KOPT-K1 (cell line): ENCODE measurements at regions not wholly inside any gene's neighbourhood (a gene's known extent, or its start where the extent isn't known, plus 50 kb on each side); places are given as distances from the start of the nearest gene placed in this dataset.

Source experiments
- H3K27ac ChIP-seq: fragments of 200-600 bp; sonication (generic); 2 replicates; pipeline ENCODE4 v1.5.1; 2016; ENCODE audit warnings: antibody characterized with exemption, mild to moderate bottlenecking, low read depth, low read length; ENCODE audit not compliant: poor library complexity, severe bottlenecking
- H3K36me3 ChIP-seq: fragments of 200-600 bp; sonication (generic); 2 replicates; pipeline ENCODE4 v1.5.1; 2017; ENCODE audit warnings: antibody characterized with exemption, mild to moderate bottlenecking, low read length, moderate library complexity; ENCODE audit not compliant: insufficient read depth
- H3K9me3 ChIP-seq: fragments of 200-600 bp; sonication (generic); 2 replicates; pipeline ENCODE4 v1.5.1; 2017; ENCODE audit warnings: antibody characterized with exemption, low read length, mild to moderate bottlenecking; ENCODE audit not compliant: insufficient read depth, poor library complexity, severe bottlenecking

DNA sequence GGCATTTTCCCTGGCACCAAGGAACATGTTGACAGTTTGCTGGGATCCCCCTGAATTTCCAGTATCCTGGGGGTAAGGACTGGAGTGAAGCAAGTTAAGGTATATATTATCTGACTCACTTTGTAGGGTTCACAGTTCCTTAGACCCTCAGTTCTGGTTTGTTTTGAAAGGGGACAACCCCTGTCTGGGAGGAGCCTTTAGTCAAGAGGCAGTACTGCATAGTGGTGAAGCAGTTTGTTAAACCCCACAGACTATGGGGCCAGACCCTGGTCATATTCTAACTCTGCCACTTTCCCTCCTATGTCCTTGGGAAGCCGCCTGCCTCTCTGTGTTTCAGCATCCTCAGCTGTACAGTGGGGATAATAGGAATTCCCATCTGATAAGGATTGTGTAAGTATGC, 145.5 kb upstream of the ZFHX3 start:
- Histone ChIP-seq H3K27ac (no peak overlapping the region), H3K36me3 (no peaks in the 10 kb centered on the region), H3K9me3 (peaks cover 4% of the 10 kb centered on the region)

DNA sequence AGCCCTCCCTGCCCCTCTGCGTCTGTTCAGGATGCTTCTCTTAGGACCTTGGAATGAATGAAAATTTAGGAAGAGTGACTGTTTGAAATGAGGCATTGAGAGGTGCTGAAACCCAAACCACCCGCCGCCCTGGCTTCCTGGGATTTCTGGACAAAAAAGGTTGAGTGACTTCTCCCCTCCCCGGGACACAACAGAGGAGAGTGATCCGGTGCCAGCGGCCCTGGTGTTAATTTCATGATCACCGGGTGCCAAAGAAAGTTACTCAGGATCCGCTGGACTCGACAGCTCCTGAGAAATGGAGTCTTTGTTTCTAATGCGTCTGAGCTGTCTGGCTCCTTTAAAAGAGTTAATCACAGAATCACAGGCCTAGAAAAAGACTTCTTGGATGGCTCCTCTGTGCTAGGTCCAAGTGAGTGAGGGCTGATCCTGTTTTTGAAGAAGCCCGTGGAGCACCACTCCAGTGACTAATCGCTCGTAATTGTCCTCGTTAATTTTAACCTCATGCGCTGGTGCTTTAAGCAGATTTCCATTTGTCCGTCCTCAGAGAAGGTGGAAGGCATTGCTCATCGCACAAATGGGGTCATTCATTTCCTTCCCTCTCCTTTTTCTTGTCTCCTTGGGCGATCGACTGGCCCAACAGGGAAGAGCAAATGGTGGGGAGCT, 144.4 kb upstream of the ZFHX3 start:
- no peak overlapping the region for H3K27ac ChIP-seq
- peaks cover 4% of the 10 kb centered on the region for H3K9me3 ChIP-seq
- H3K36me3 ChIP-seq, result no peaks in the 10 kb centered on the region

DNA sequence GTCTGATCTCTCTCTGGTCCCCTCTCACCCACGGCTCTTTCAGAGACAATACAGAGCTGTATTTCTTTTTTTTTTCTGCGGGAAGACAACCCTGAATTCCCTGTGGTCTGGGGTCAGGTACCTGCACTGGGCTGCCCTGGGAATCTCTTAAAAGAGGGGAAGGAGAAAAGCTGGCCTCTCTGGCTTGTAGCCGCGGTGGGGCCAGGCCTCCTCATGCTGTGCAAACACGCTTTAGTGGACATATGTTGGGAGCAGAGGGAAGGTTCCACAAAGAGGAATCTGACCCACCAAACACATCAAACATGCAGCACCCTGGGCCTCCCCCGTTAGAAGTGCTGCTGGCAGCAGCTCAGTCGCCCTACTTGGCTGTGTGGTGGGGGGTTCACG, 143.7 kb upstream of the ZFHX3 start:
- Histone ChIP-seq H3K36me3 (no peaks in the 10 kb centered on the region), H3K27ac (no peak overlapping the region), H3K9me3 (peaks cover 4% of the 10 kb centered on the region)

DNA sequence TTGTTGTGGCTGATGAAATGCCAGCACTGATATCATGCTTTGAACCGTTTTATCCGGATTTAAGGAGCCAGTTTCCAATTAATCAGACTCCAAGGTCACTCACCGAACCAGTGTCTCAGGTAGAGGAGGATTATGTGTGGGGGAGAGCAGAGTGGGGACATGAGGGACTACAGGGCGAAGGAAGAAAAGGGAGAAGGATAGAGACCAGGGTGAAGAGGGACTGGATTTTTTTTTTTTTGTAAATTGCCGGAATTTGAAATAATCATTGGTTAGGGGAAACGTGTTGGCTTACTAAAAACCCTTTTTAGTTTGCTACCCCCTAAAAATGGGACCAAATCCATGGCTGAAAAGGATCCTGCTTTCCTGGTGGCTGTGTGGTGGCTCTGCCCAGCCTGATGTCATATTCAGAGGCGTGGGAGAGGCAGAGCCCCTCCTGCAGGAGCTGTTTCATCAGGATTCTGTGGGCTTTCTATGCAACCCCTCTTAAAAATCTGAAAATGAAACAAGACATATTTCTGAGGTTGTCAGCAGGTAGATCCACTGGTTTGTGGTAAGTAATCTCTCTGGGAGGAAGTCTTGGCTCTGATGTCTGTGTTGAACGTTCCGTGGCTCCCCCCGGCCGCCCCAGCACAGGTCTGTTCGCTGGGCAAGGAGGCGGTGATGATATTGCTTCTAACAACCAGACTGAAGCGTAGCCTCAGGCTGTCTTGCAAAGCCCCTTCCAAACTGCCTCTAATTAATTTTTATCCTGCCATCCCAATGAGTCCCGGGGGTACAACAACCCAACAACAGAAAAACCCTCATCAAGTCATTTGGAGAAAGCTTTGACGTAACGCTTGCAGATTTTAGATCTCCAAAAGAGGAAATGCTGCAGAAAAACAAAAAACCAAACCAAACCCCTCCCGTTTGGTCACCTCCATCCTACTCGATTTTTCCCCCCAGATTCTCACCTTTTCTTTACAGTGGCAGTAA, 143.0 kb upstream of the ZFHX3 start:
- H3K27ac ChIP-seq, result no peak overlapping the region
- peaks cover 4% of the 10 kb centered on the region for H3K9me3 ChIP-seq

DNA sequence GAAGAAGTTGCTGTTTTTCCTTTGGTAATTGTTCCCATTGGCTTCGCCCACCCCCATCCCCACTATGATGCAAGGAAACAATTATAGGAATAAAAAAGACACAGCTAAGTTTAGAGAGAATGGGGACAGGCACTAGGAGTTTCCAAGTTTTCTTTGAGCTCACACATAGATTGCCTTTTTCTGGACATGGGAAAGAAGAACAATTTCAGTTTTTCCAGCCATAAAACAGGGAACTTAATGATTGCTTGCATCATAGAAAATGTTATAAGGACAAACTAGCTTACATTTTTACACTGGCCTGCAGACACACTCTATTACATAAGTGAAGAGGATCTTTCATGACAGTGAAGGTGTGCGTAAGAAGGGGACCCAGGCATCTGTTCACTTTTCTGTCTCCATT, 142.3 kb upstream of the ZFHX3 start:
- peaks cover 4% of the 10 kb centered on the region for H3K9me3 ChIP-seq
- H3K27ac ChIP-seq, result no peak overlapping the region
- H3K36me3 ChIP-seq, result no peaks in the 10 kb centered on the region

More for the DNA sequence above, 143.0 kb upstream of the ZFHX3 start:
- no peaks in the 10 kb centered on the region for H3K36me3 ChIP-seq

DNA sequence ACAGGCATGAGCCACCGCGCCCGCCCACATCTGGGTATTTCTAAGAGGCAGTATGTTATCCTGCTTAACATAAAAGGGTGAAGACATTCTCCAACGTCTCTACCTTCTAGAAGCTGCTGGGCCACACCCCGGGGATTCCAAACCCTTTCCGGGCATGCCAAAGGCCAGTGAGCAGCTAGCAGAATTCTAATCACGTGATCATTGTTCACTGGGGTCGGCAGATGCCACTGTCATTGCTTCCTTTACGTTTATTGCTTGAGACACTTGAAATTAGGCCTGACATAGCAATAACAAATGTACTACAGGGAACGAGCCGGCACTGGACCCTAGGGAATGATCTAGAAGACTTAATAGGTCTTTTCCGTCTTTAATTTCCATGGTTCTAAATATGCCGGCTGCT, 141.2 kb upstream of the ZFHX3 start:
- no peak overlapping the region for H3K27ac ChIP-seq

DNA sequence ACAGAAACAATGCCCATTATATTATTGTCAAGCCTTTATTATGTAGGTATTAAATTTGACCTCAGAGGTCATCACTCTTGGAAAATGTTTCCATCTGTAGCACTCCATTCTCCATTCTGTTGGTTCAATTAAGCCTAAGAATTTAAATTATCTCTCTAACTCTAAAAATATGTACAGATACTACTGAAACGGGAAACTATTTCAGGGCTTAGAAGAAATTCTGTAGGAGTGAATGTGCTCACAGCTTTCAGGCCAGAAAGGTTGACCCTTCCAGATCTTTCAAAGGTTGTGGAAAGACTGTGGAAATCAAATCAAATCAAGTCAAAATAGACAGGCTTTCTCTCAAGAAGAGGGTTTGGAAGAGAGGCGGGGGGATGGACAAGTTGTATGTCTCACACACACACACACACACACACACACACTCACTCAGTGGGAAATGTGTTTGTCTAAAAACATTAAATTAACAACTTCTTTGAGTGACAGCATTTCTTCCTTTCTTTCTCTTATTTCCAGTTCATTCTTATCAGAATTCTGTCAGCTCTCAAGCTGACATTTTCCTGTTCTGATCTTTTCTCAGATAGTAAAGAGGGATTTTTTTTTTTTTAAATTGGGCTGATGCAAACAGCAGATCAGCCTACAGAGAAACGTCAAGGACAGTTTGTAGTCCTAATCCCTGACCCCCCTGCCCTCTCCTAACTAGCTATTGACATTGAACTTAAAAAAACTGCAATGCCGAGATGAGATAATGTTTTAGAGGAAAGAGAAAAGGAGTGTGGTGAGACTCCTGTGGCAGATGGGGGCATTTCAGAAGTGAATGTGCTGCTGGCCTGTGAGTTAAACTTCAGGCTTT, 139.0 kb upstream of the ZFHX3 start:
- peaks cover 3% of the 10 kb centered on the region for H3K9me3 ChIP-seq
- H3K27ac ChIP-seq, result no peak overlapping the region
- H3K36me3 ChIP-seq, result no peaks in the 10 kb centered on the region

More for the DNA sequence above, 141.2 kb upstream of the ZFHX3 start:
- peaks cover 4% of the 10 kb centered on the region for H3K9me3 ChIP-seq
- no peaks in the 10 kb centered on the region for H3K36me3 ChIP-seq

DNA sequence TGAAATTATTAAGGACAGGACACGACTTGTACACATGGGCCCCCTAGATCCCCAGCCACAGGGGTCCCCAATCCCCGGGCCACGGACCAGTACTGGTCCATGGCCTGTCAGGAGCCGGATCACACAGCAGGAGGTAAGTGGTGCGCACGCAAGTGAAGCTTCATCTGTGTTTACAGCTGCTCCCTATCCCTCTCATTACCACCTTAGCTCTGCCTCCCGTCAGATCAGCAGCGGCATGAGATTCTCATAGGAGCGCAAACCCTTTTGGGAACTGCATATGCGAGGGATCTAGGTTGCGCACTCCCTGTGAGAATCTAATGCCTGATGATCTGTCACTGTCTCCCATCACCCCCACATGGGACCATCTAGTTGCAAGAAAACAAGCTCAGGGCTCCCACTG, 137.8 kb upstream of the ZFHX3 start:
- no peak overlapping the region for H3K27ac ChIP-seq
- no peaks in the 10 kb centered on the region for H3K36me3 ChIP-seq
- H3K9me3 ChIP-seq, result no peaks in the 10 kb centered on the region

DNA sequence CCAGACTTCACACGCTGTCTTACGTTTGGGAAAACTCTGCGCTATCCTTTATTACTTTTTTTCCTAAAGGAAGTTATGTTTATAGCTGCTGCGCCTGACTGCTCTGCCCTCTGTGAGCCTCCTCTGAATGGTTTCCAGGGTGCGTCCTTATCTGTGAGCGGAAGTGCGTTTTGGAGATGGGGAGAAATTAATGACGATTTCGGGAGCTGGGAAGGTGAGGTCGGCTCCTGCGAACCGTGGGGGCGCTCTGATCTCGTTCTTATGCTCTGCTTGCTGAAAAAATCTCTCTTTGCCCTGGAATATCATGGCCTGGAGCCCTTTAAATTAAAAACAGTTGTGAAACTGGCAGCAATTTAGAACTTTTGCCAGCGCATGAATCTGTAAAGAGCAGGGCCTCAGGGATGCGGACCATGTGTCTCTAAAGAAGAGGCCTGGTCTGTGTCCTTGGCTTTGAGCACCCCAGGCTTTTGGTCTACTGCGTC, 135.7 kb upstream of the ZFHX3 start:
- H3K9me3 ChIP-seq, result no peaks in the 10 kb centered on the region
- H3K27ac ChIP-seq, result no peak overlapping the region
- no peaks in the 10 kb centered on the region for H3K36me3 ChIP-seq

DNA sequence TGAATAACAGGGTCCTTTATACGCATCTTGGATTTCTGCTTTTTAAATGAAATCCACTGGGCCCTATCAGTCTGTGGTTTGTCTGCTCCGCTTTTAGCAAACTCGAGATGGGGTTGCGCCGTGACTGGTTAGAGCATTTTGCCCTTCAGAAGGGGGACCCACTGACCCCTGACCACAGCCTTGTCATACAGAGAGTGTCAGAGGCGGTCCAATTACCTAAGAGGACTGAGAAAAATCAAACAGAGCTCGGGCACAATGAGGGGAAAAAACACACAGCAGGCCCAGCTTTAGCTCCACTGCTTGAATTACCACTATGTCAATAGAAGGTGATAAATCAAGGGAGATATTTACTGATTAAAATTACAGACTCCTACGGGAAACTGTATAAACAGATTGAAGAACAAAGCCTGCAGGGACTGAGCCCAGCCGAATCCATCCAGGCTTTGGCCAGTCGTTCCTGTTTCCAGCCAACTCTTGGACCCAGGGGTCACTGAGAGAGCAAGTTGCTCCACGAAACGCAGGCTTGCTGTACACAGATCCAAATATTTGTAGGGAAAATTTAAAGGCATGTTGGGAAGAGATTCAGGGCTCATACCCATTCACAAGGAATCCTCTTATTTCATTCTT, 131.9 kb upstream of the ZFHX3 start:
- Histone ChIP-seq H3K9me3 (no peaks in the 10 kb centered on the region), H3K36me3 (no peaks in the 10 kb centered on the region), H3K27ac (no peak overlapping the region)

DNA sequence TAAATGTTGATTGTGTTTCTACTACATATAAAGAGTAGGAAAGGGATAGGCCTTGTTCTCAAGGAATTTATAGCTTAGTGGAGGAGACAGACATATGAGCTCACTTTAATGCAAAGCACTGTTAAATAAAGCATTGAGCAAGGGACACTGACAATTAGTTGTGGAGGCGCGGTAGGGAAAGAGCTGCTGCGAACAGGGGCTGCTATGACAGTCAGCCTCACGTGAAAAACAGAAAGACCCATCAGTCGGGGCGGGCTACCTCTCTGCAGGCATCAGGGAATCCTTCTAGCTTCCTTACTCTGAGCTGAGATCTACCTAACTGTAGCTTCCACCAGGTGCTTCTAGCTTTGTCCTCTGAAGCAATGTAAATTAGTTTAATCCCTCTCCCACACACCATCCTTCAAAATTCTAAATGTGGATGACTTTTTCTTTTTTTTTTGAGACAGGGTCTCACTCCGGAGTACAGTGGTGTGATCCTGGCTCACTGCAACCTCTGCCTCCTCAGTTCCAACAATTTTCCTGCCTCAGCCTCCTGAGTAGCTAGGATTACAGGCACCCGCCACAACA, 129.9 kb upstream of the ZFHX3 start:
- Histone ChIP-seq H3K36me3 (no peaks in the 10 kb centered on the region), H3K27ac (no peak overlapping the region), H3K9me3 (no peaks in the 10 kb centered on the region)

DNA sequence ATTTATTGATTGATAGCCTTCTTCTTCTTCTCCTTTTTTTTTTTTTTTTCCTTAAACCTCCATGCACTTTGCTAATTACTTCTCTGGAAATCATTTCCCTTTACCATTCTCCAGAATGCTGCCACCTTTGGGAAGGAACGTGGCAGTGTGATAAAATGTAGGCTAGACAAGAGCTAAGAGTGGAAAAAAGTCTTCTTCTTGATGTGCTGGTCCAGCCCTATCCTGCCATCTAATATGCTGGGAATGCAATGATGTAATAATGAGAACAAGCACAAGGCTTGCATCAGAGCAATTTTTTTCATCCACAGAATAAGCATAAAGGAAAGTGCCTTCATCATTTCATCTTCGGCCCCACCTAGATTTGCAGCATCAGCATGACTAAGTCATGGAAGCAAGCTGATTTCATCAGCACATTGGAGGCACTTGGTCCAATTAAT, 128.7 kb upstream of the ZFHX3 start:
- Histone ChIP-seq H3K9me3 (no peaks in the 10 kb centered on the region), H3K36me3 (no peaks in the 10 kb centered on the region), H3K27ac (no peak overlapping the region)

DNA sequence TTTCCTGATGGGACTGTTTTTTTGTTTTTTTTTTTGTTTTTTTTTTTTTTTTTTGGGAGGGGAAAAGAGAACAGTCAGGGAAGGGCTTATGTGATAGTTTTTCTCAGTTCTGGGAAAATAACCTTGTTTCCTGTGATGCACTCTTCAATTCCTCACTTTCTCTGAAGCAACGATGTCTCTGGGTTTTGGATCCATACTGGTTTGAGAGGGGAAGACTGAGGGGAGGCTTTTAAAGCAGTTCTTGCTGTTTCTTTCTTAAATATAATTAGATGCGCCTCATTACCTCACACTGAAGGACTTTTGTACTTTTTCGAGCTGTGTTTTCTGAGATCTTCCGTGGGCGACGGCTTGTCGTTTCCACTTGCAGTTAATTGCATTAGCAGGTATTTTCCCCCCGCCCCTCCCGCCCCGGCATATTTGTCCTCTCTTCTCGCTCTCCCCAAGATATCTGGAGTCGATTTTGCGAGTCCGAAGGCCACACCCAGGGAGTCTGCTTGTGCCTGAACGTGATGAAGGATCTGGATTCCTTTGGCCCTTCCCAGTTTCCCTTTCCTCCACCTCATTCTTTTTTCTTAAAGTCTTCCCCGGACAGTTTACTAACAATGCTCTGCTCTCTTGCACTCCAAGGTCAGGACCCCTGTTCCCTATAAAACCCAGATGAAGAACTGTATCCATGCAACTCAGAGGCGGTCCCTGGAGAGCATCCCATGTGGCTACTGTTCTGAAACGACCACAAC, 125.2 kb upstream of the ZFHX3 start:
- Histone ChIP-seq H3K9me3 (no peaks in the 10 kb centered on the region), H3K27ac (no peak overlapping the region), H3K36me3 (no peaks in the 10 kb centered on the region)
